Gastrocnemius medialis (tissue), 4 donors: ENCODE measurements at regions not wholly inside any gene's neighbourhood (a gene's known extent, or its start where the extent isn't known, plus 50 kb on each side); places are given as distances from the start of the nearest gene placed in this dataset.

Experiments
- POLR2A ChIP-seq, 2 donors: fragments of 450-650 bp; IDR thresholded peaks; one replicate each; pipeline ENCODE4 v1.6.1; 2017; ENCODE audit warnings: antibody characterized with exemption in 2 of 2, mild to moderate bottlenecking in 2 of 2, moderate library complexity in 2 of 2
- TF ChIP-seq, protein P1 (sequence below), 5 experiments: fragments of 450-650 bp in 3 of 5; fragments of 200-600 bp in 2 of 5; sonication (generic) in 2 of 5; IDR thresholded peaks in 4 of 5; conservative IDR thresholded peaks in 1 of 5; 1 replicate in 4 of 5; 2 replicates in 1 of 5; pipeline ENCODE4 v1.5.1; 2016 to 2019; ENCODE audit warnings: antibody characterized with exemption in 5 of 5, mild to moderate bottlenecking in 3 of 5, moderate library complexity in 3 of 5

DNA sequence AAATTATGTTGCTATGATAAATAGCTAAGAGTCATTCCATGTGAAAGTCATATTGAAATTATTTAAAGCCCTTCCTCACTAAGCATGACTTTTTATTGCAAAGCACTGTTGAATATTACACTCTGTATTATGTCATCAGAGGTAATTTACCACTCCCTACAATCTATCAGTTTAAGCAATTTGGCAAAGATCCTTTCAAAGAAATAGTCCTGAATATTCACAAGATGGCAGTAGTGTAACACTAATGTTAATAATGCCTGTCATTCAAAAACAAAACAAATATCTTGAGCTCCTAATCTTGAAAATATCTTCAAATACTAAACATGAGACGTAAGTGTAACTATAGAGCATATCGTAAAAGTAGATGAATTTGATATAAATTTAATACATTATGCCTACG lies 208.6 kb upstream of the TECRL start:
- TF ChIP-seq, protein P1, sequence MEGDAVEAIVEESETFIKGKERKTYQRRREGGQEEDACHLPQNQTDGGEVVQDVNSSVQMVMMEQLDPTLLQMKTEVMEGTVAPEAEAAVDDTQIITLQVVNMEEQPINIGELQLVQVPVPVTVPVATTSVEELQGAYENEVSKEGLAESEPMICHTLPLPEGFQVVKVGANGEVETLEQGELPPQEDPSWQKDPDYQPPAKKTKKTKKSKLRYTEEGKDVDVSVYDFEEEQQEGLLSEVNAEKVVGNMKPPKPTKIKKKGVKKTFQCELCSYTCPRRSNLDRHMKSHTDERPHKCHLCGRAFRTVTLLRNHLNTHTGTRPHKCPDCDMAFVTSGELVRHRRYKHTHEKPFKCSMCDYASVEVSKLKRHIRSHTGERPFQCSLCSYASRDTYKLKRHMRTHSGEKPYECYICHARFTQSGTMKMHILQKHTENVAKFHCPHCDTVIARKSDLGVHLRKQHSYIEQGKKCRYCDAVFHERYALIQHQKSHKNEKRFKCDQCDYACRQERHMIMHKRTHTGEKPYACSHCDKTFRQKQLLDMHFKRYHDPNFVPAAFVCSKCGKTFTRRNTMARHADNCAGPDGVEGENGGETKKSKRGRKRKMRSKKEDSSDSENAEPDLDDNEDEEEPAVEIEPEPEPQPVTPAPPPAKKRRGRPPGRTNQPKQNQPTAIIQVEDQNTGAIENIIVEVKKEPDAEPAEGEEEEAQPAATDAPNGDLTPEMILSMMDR (IDR thresholded peaks at IDR 0.05 in 4 of 5, conservative IDR thresholded peaks at IDR 0.05 in 1 of 5) = no peak
- no peak for TF ChIP-seq POLR2A (IDR thresholded peaks at IDR 0.05)
